K562 (cell line): ENCODE measurements at regions not wholly inside any gene's neighbourhood (a gene's known extent, or its start where the extent isn't known, plus 50 kb on each side); places are given as distances from the start of the nearest gene placed in this dataset.
"Not testable (repeated sequence)": the region's sequence is repeated elsewhere in the genome, so short reads cannot be mapped to it uniquely, and the experiment has no call there.

Source experiments
- ATAC-seq: fragments of 200-7000 bp; cut with Tn5 transposase; 3 replicates; pipeline ENCODE4 v1.9.1; 2020; ENCODE audit warnings: moderate library complexity
- BruUV-seq: library from RNA; stranded (reverse); fragments of 400-500 nt; replicated peaks from 2 replicates; lab custom pipeline; 2021; lab: Mats Ljungman, UMichigan
- CTCF ChIA-PET: fragments of 300-600 bp; formaldehyde crosslinking; extraction: SDS; loops from one replicate; lab custom pipeline; 2021; ENCODE audit warnings: low intra/inter-chr PET ratio; lab: Yijun Ruan, JAX
- POLR2A ChIA-PET: fragments of 300-600, 350-650 bp; sonication (Branson Sonifier 250); formaldehyde crosslinking; extraction: SDS; loops from one replicate; lab custom pipeline; 2021; ENCODE audit warnings: antibody characterized with exemption, inconsistent platforms; lab: Yijun Ruan, JAX
- DNase-seq, 4 experiments: peaks; one replicate each; pipeline versions ENCODE4 v3.0.0 to v3.0.0-alpha.2; 2011 to 2018; ENCODE audit warnings: low spot score in 3 of 4, mixed read lengths in 3 of 4; ENCODE audit errors: extremely low read depth in 1 of 4
- FAIRE-seq: peaks from 2 replicates; lab custom pipeline; 2011; peaks lifted over from hg19 to GRCh38; lab: Jason Lieb, UNC
- H2AFZ ChIP-seq: 2 replicates; pipeline ENCODE4 v1.6.0; 2011; ENCODE audit warnings: low read depth, low read length, control low read depth, inconsistent platforms
- H3K27ac ChIP-seq: fragments of 200-600 bp; 3 replicates; pipeline ENCODE4 v1.8.0; 2011; ENCODE audit warnings: low read depth, mild to moderate bottlenecking, control low read depth, inconsistent platforms, low read length, moderate library complexity, mixed read lengths; ENCODE audit errors: extremely low read depth
- H3K27me3 ChIP-seq, 2 experiments: fragments of 300-600 bp in 1 of 2; 2 replicates in 1 of 2; 3 replicates in 1 of 2; pipeline versions ENCODE4 v1.6.0 to v1.8.0; 2011; ENCODE audit warnings: inconsistent platforms in 2 of 2, low read length in 2 of 2, mild to moderate bottlenecking in 1 of 2, mixed read lengths in 1 of 2, moderate library complexity in 1 of 2; ENCODE audit not compliant: control insufficient read depth in 2 of 2, insufficient read depth in 2 of 2
- H3K36me3 ChIP-seq: fragments of 300-600 bp; 3 replicates; pipeline ENCODE4 v1.8.0; 2011; ENCODE audit warnings: mild to moderate bottlenecking, low read length, inconsistent platforms; ENCODE audit not compliant: control insufficient read depth, insufficient read depth
- H3K4me1 ChIP-seq, 2 experiments: fragments of 200-600 bp in 1 of 2; replicated peaks in 1 of 2; 2 replicates in 1 of 2; 3 replicates in 1 of 2; pipeline versions ENCODE4 v1.5.1 to v1.8.0; 2011; ENCODE audit warnings: inconsistent platforms in 2 of 2, low read length in 2 of 2, mild to moderate bottlenecking in 1 of 2, mixed read lengths in 1 of 2, moderate library complexity in 1 of 2; ENCODE audit not compliant: control insufficient read depth in 2 of 2, insufficient read depth in 2 of 2
- H3K4me2 ChIP-seq: 2 replicates; pipeline ENCODE4 v1.6.1; 2011; ENCODE audit warnings: low read length, control low read depth, inconsistent platforms, mixed read lengths; ENCODE audit not compliant: insufficient read depth
- H3K4me3 ChIP-seq: fragments of 200-600 bp; sonication (generic), shearing (Covaris generic); 2 replicates; pipeline ENCODE4 v1.5.1; 2016; ENCODE audit warnings: control low read depth, inconsistent platforms
- H3K79me2 ChIP-seq: fragments of 200-600 bp; 3 replicates; pipeline ENCODE4 v1.8.0; 2011; ENCODE audit warnings: low read length, inconsistent platforms; ENCODE audit not compliant: control insufficient read depth, insufficient read depth
- H3K9ac ChIP-seq, 2 experiments: 2 replicates each; pipeline versions ENCODE4 v1.6.0 to v1.6.1; 2011; ENCODE audit warnings: low read depth in 2 of 2, low read length in 2 of 2, control low read depth in 1 of 2, inconsistent platforms in 1 of 2, mild to moderate bottlenecking in 1 of 2, mixed read lengths in 1 of 2; ENCODE audit not compliant: insufficient read depth in 1 of 2
- H3K9me1 ChIP-seq: one replicate; pipeline ENCODE4 v1.6.0; 2011; ENCODE audit warnings: inconsistent platforms, mild to moderate bottlenecking, low read length, moderate library complexity; ENCODE audit not compliant: control insufficient read depth, insufficient read depth
- H3K9me3 ChIP-seq: replicated peaks from 2 replicates; pipeline ENCODE4 v1.5.1; 2011; ENCODE audit warnings: low read depth, low read length, inconsistent platforms; ENCODE audit not compliant: control insufficient read depth, insufficient read depth
- H4K20me1 ChIP-seq: replicated peaks from 2 replicates; pipeline ENCODE4 v1.6.1; 2011; ENCODE audit warnings: low read length, inconsistent platforms, mixed read lengths; ENCODE audit not compliant: control insufficient read depth, insufficient read depth
- CXXC5 ChIP-seq: fragments of 250-450 bp; sonication (Bioruptor Pico); IDR thresholded peaks from 2 replicates; pipeline ENCODE4 v1.8.0; 2022; ENCODE audit warnings: inconsistent platforms, mild to moderate bottlenecking, moderate library complexity
- HBP1 ChIP-seq: fragments of 450-650 bp; formaldehyde crosslinking; IDR thresholded peaks from 2 replicates; pipeline ENCODE4 v1.4.0; 2022; ENCODE audit warnings: missing genetic modification characterization
- HDAC2 ChIP-seq: fragments of 450-650 bp; IDR thresholded peaks from 2 replicates; pipeline ENCODE4 v1.6.1; 2016; ENCODE audit warnings: mild to moderate bottlenecking
- HEY1 ChIP-seq: fragments of 250-450 bp; sonication (Bioruptor Pico); IDR thresholded peaks from 2 replicates; pipeline ENCODE4 v1.5.0; 2020; ENCODE audit warnings: mild to moderate bottlenecking, moderate library complexity, borderline replicate concordance
- HSF4 ChIP-seq: fragments of 250-450 bp; sonication (Bioruptor Pico); IDR thresholded peaks from 2 replicates; pipeline ENCODE4 v2.1.2; 2022; ENCODE audit warnings: mild to moderate bottlenecking, moderate library complexity, borderline replicate concordance
- KAT7 ChIP-seq: sonication (generic); formaldehyde crosslinking; IDR thresholded peaks from 2 replicates; pipeline ENCODE4 v1.8.0; 2022; ENCODE audit warnings: missing genetic modification reagents, mild to moderate bottlenecking, borderline replicate concordance
- LEF1 ChIP-seq: fragments of 450-650 bp; IDR thresholded peaks from 2 replicates; pipeline ENCODE4 v1.6.1; 2016; ENCODE audit warnings: mild to moderate bottlenecking
- NFE2L1 ChIP-seq: fragments of 450-650 bp; IDR thresholded peaks from 2 replicates; pipeline ENCODE4 v1.6.1; 2016; ENCODE audit warnings: missing genetic modification characterization, low read depth, mild to moderate bottlenecking, missing compliant biosample characterization, moderate library complexity, borderline replicate concordance
- NR3C1 ChIP-seq: sonication (generic); formaldehyde crosslinking; IDR thresholded peaks from 2 replicates; pipeline ENCODE4 v1.8.1; 2022; ENCODE audit warnings: missing genetic modification reagents
- SFPQ ChIP-seq: fragments of 200-400 bp; formaldehyde crosslinking; IDR thresholded peaks from 2 replicates; pipeline ENCODE4 v1.6.1; 2017; ENCODE audit warnings: mild to moderate bottlenecking, low read depth, low read length, moderate library complexity
- SOX6 ChIP-seq: fragments of 450-650 bp; IDR thresholded peaks from 2 replicates; pipeline ENCODE4 v1.6.1; 2014; ENCODE audit warnings: mild to moderate bottlenecking
- TCF7 ChIP-seq: sonication (generic); IDR thresholded peaks from 2 replicates; pipeline ENCODE4 v1.6.1; 2016; ENCODE audit warnings: antibody characterized with exemption, borderline replicate concordance
- TCF7L2 ChIP-seq: fragments of 150-350 bp; IDR thresholded peaks from 2 replicates; pipeline ENCODE4 v1.6.1; 2016; ENCODE audit warnings: low read depth, mild to moderate bottlenecking, low read length, moderate library complexity
- ZC3H11A ChIP-seq: IDR thresholded peaks from 2 replicates; pipeline ENCODE4 v1.6.1; 2012; ENCODE audit warnings: low read depth, low read length, improper control_type of control experiment
- ZFX ChIP-seq: sonication (generic); formaldehyde crosslinking; IDR thresholded peaks from 2 replicates; pipeline ENCODE4 v1.8.0; 2022; ENCODE audit warnings: mild to moderate bottlenecking, missing genetic modification reagents, moderate library complexity
- ZNF217 ChIP-seq: sonication (generic); formaldehyde crosslinking; IDR thresholded peaks from 2 replicates; pipeline ENCODE4 v1.8.0; 2022; ENCODE audit warnings: mild to moderate bottlenecking, missing genetic modification reagents
- ZNF354B ChIP-seq: fragments of 250-450 bp; sonication (Bioruptor Pico); IDR thresholded peaks from 2 replicates; pipeline ENCODE4 v1.4.0; 2020
- ZNF76 ChIP-seq: fragments of 250-450 bp; sonication (Bioruptor Pico); IDR thresholded peaks from 2 replicates; pipeline ENCODE4 v1.4.0; 2020; ENCODE audit warnings: mild to moderate bottlenecking, moderate library complexity, borderline replicate concordance
- ZNF780A ChIP-seq: fragments of 250-450 bp; sonication (Bioruptor Pico); IDR thresholded peaks from 2 replicates; pipeline ENCODE4 v1.5.0; 2021; ENCODE audit warnings: mild to moderate bottlenecking
- WGBS: fragments of 100-300 bp; shearing (Covaris generic); methylation state at CpG from one replicate; pipeline ENCODE4 v1.1.6; 2016; ENCODE audit warnings: low coverage, mixed read lengths; ENCODE audit not compliant: insufficient coverage; ENCODE audit errors: missing lambda C conversion rate; 5-methylcytosine and 5-hydroxymethylcytosine counted together
- in situ Hi-C: fragments of 300-500 bp; cut with MboI; formaldehyde crosslinking; loops from 4 replicates; pipeline ENCODE4 v1.15.0; 2018; ENCODE audit warnings: inconsistent platforms, mixed read lengths
- intact Hi-C: fragments of 100-400 bp; cut with micrococcal nuclease; formaldehyde crosslinking; loops from 2 replicates; pipeline ENCODE4 v1.14.2; 2022

GRCh38 chr6:91193446-91193845, 606.6 kb upstream of the MAP3K7 start:
- ATAC-seq: no peak

GRCh38 chr6:91190041-91190440, 603.2 kb upstream of the MAP3K7 start:
- H3K9me1 ChIP-seq, intact Hi-C loops, H3K4me3 ChIP-seq, DNase-seq, BruUV-seq, H3K79me2 ChIP-seq, H3K27ac ChIP-seq, POLR2A ChIA-PET, FAIRE-seq, H3K4me1 ChIP-seq, H4K20me1 ChIP-seq, CTCF ChIA-PET, H3K9me3 ChIP-seq, H3K27me3 ChIP-seq, ATAC-seq, H3K9ac ChIP-seq, in situ Hi-C loops, H2AFZ ChIP-seq, H3K36me3 ChIP-seq, H3K4me2 ChIP-seq: not testable (repeated sequence)
- WGBS: 0% methylated on average over 3 of the region's 3 CpGs

More at GRCh38 chr6:91193446-91193845, 606.6 kb upstream of the MAP3K7 start:
- Histone ChIP-seq H3K27me3 (no peaks in the 10 kb centered on the region), H3K36me3 (no peaks in the 10 kb centered on the region), H3K4me2 (no peak overlapping the region), H3K4me3 (no peak overlapping the region), H3K9me3 (no peaks in the 10 kb centered on the region), H3K9ac (no peak overlapping the region), H4K20me1 (no peaks in the 10 kb centered on the region), H3K79me2 (no peaks in the 10 kb centered on the region), H3K4me1 (no peaks in the 10 kb centered on the region)
- POLR2A ChIA-PET: no interaction called here
- no peak for DNase-seq
- intact Hi-C loops: no loop called here
- FAIRE-seq: no peak
- no peak for TF ChIP-seq HSF4 (CRISPR knock-in tag)
- no peak for TF ChIP-seq LEF1
- TF ChIP-seq TCF7L2: no peak
- no peak for TF ChIP-seq NR3C1 (CRISPR knock-in tag)
- no peak for TF ChIP-seq ZC3H11A
- no peak for TF ChIP-seq SFPQ
- TF ChIP-seq ZNF217: no peak
- no peak for TF ChIP-seq ZFX
- no peak for TF ChIP-seq SOX6
- no peak for TF ChIP-seq HDAC2
- TF ChIP-seq CXXC5: no peak
- no peak for TF ChIP-seq NFE2L1 (tag)
- no peak for TF ChIP-seq KAT7 (CRISPR knock-in tag)
- TF ChIP-seq ZNF354B (CRISPR knock-in tag): no peak
- TF ChIP-seq HBP1 (CRISPR knock-in tag): no peak
- no peak for TF ChIP-seq ZNF76
- TF ChIP-seq TCF7: no peak
- no peak for TF ChIP-seq ZNF780A (CRISPR knock-in tag)
- no peak for TF ChIP-seq HEY1
- TF ChIP-seq, all 486 proteins: peak for 0
- Histone ChIP-seq H3K9me1 (no peaks in the 10 kb centered on the region), H3K27ac (no peak overlapping the region), H2AFZ (no peak overlapping the region)
- in situ Hi-C loops: no loop called here
- BruUV-seq: no TSS peak
- CTCF ChIA-PET: no interaction called here
